ENCODE measurements at regions not wholly inside any gene's neighbourhood (a gene's known extent, or its start where the extent isn't known, plus 50 kb on each side); places are given as distances from the start of the nearest gene placed in this dataset.
A peak's percentile ranks its signal among the peaks of the same experiment; 100 is the strongest.

- DNase-seq: no peak
These were observed 263.7 kb upstream of the PPP2R2D start for GRCh38 chr10:131636841-131637724.

GRCh38 chr10:131638049-131638879, 262.5 kb upstream of the PPP2R2D start:
- DNase-seq: no peak

DNA sequence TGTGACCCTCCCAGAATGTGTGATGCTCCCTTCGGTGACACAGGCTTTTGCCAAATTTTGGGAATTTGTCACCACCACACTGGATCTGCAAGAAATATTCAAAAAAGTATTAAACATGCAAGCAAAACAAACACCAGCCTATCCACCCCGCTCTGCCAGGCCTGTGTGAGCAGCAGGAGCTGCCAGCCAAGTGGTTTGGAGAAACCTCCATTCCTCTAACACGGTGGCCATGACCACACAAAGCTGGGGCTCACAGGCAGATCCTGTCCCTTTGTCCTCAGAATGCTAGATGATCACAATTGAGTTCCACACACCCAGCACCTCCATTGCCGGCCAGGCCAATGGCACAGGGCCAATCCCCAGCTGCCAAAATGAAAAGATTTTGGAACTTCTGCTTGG, 261.9 kb upstream of the PPP2R2D start:
- no peak for DNase-seq

GRCh38 chr10:131640045-131640644, 260.7 kb upstream of the PPP2R2D start:
- no peak for DNase-seq

- peak; percentile 36 for DNase-seq
These were observed 259.6 kb upstream of the PPP2R2D start for GRCh38 chr10:131641231-131641630.

DNA sequence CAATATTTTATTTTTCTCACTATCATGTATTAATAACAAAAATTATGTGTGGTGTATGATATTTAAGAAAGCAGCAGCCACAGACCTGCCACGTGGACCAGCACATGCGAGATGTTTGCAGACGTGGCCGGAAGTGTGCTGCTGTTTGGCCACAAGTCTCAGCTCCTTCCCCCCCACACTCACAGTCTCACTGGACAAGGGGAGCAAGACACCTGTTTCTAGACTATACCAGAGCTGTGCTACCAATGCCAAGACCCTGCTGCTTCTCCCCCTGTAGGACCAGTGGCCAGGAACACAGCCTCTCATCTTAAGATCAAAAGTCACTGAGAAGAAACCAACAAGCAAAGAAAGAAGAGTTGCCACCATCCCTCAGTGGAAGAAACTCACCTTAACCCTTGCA, 258.9 kb upstream of the PPP2R2D start:
- DNase-seq: no peak

DNA sequence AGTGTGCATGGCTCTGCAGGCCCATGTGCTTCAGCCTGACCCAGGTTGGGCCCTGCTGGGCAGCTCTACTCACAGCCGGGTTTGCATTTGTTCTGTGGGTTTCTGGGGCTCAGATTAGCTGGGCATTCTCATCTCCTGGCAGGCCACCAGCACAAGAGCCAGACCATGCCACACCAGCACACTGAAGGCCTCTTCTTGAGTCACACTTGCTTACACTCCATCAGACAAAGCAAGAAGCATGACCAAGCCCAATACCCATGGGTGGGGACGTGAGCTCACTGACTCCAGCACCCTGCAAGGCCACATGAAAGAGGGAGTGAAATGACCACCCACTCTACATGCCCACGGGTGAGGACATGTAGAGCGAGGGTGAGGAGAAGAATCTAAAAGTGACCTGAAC, 257.8 kb upstream of the PPP2R2D start:
- no peak for DNase-seq

- no peak for DNase-seq
These were observed 256.5 kb upstream of the PPP2R2D start for GRCh38 chr10:131644289-131644688.

GRCh38 chr10:131644864-131645658, 255.7 kb upstream of the PPP2R2D start:
- DNase-seq: no peak

DNA sequence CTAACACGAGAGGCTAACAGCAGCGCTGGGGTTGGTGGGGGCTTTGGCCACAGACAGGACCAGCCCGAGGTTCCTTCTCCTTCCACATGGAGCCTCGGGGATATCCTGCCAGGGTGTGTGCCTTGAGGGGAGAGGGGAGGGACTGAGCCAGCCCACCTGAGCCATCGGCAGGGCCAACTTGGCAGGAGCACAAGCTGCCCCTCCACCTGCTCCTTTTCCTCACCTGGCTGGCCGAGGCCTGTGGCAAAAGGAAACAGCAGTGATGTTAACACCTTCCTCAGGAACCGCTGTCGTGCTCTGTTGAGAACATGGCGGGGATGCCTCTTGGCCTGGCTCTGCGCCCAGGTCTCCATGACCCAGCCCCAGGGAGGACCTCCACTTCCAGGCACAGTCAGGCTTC, 255.1 kb upstream of the PPP2R2D start:
- DNase-seq: no peak

DNA sequence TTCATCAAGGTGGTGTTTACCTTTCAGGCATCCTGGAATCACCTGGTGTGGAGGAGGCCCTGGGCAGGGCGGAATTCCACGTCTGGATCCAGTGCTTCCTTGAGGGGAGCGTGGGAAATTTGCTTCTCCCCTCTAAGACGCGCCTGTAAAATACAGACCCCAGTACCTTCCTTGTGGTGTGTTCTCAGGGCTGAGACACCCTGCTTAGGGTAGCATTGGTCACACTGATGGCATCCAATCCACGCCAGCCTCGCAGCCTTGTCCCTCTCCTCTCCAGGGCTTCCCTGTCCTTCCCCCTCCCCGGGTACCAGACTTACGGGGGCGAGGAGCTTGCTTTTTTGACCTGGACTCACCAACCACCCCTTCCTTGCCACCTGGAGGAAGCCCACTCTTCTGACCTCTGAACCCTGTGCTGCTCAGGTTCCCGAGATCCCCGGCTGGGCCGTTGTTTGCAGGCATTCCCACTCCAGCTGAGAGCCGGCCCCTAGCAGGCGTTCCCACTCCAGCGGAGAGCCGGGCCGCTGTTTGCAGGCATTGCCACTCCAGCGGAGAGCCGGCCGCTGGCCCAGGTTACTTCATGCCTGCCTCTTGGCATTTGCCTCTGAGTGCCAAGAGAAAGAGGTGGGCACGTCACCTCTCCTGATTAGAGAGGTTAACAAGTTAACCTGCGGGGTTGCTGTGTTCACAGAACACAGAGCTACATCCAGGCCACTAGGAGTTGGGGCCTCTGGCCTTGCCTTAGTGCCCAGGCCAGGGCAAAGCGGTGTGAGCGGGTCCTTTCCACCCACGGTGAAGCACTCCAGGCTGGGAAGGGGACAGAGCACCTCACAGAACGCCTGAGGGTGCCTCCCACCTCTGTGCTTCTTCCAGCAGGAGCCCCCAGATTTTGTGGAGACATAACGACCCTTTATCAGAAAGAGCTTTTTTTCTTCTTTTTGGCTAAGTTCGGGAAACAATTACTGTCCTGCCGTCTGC, 254.0 kb upstream of the PPP2R2D start:
- DNase-seq: no peak

- no peak for DNase-seq
These were observed 253.0 kb upstream of the PPP2R2D start for GRCh38 chr10:131647789-131648188.

- no peak for DNase-seq
These were observed 252.3 kb upstream of the PPP2R2D start for GRCh38 chr10:131648386-131649020.

DNA sequence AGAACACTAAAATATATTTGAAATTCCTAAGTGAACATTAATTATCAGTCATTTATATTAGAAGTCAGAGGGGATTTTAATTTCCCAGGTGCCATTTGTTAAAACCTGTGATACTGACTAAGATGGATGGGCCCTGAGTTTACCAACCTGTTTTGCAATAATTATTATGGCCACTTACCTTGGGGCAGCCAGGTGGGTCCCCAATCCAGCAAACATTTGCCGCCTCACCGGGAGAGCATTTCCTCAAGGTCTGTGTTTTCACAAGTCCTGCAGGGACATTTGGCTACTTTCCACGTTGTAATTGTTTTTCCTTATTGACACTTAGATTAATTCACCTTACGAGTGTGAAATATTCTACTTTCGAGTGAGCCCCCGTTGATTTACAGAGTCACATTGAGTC, 251.2 kb upstream of the PPP2R2D start:
- no peak for DNase-seq

GRCh38 chr10:131650169-131650705, 250.6 kb upstream of the PPP2R2D start:
- DNase-seq: no peak

- no peak for DNase-seq
These were observed 249.8 kb upstream of the PPP2R2D start for GRCh38 chr10:131650771-131651673.

GRCh38 chr10:131651674-131652437, 249.0 kb upstream of the PPP2R2D start:
- no peak for DNase-seq

- no peak for DNase-seq
These were observed 248.2 kb upstream of the PPP2R2D start for GRCh38 chr10:131652438-131653139.

Data from NK-92 treated with Interleukin-12 subunit alpha and Interleukin-12 subunit beta, amount 100 ng/mL, for 24 hours (cell line).